NCI-H2107 treated with DMSO at 0.1 percent for 48 hours (cell line): ENCODE measurements at regions not wholly inside any gene's neighbourhood (a gene's known extent, or its start where the extent isn't known, plus 50 kb on each side); places are given as distances from the start of the nearest gene placed in this dataset.

Experiments
- DNase-seq: peaks from one replicate; lab custom pipeline; 2025; ENCODE audit not compliant: unreplicated experiment; lab: John Stamatoyannopoulos, UW

GRCh38 chr7:7114575-7115291 lies 67.6 kb upstream of the C1GALT1 start:
- no peak for DNase-seq

- DNase-seq, result no peak
These were observed 64.3 kb upstream of the C1GALT1 start for GRCh38 chr7:7117935-7118586.

- DNase-seq, result no peak
These were observed 63.5 kb upstream of the C1GALT1 start for GRCh38 chr7:7118822-7119221.

- DNase-seq, result no peak
These were observed 62.6 kb upstream of the C1GALT1 start for GRCh38 chr7:7119729-7120128.

GRCh38 chr7:7122033-7122478 lies 60.3 kb upstream of the C1GALT1 start:
- DNase-seq, result no peak

GRCh38 chr7:7122701-7123281 lies 59.6 kb upstream of the C1GALT1 start:
- DNase-seq, result no peak

GRCh38 chr7:7125963-7126362 lies 56.4 kb upstream of the C1GALT1 start:
- DNase-seq, result no peak

- no peak for DNase-seq
These were observed 54.6 kb upstream of the C1GALT1 start for GRCh38 chr7:7127773-7128172.

- no peak for DNase-seq
These were observed 53.0 kb upstream of the C1GALT1 start for GRCh38 chr7:7129381-7129780.

- DNase-seq, result no peak
These were observed 51.1 kb upstream of the C1GALT1 start for GRCh38 chr7:7131273-7131672.
